ENCODE measurements at regions not wholly inside any gene's neighbourhood (a gene's known extent, or its start where the extent isn't known, plus 50 kb on each side); places are given as distances from the start of the nearest gene placed in this dataset.

DNA sequence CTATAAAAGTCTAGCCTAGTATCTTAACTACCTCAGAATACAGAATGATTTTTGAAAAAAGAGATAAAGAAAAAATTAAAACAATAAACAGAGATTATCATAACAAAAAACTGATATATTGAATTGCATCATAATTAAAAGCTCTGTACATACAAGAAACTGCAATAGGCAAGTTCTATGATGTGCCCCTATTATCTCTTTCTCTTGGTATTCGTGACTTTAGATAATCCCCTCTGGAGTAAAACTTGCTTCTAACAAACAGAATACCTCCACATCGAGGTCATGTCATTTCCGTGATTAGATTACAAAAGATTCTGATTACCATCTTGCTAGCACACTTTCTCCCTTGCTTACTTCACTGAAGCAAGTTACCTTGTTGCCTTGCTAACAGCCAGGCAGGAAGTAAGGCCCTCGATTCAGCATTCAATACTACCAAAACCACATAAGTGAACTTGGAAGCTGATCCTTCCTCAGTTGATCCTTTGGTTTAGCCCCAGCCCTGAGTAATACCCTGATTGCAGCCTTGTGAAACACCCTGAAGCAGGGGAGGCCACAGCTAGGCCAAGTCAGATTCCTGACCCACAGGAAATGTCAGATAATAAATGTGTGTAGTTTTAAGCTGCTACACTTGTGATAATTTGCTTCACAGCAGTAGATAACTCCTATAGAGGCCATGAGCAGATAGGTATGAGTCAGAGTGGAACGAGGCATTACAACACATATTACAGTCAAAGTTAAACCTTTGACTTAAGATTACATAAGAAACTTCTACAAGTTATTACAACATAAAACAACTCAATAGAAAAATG, 53.7 kb upstream of the TMX4 start (continued):
- TF ChIP-seq, protein P1, sequence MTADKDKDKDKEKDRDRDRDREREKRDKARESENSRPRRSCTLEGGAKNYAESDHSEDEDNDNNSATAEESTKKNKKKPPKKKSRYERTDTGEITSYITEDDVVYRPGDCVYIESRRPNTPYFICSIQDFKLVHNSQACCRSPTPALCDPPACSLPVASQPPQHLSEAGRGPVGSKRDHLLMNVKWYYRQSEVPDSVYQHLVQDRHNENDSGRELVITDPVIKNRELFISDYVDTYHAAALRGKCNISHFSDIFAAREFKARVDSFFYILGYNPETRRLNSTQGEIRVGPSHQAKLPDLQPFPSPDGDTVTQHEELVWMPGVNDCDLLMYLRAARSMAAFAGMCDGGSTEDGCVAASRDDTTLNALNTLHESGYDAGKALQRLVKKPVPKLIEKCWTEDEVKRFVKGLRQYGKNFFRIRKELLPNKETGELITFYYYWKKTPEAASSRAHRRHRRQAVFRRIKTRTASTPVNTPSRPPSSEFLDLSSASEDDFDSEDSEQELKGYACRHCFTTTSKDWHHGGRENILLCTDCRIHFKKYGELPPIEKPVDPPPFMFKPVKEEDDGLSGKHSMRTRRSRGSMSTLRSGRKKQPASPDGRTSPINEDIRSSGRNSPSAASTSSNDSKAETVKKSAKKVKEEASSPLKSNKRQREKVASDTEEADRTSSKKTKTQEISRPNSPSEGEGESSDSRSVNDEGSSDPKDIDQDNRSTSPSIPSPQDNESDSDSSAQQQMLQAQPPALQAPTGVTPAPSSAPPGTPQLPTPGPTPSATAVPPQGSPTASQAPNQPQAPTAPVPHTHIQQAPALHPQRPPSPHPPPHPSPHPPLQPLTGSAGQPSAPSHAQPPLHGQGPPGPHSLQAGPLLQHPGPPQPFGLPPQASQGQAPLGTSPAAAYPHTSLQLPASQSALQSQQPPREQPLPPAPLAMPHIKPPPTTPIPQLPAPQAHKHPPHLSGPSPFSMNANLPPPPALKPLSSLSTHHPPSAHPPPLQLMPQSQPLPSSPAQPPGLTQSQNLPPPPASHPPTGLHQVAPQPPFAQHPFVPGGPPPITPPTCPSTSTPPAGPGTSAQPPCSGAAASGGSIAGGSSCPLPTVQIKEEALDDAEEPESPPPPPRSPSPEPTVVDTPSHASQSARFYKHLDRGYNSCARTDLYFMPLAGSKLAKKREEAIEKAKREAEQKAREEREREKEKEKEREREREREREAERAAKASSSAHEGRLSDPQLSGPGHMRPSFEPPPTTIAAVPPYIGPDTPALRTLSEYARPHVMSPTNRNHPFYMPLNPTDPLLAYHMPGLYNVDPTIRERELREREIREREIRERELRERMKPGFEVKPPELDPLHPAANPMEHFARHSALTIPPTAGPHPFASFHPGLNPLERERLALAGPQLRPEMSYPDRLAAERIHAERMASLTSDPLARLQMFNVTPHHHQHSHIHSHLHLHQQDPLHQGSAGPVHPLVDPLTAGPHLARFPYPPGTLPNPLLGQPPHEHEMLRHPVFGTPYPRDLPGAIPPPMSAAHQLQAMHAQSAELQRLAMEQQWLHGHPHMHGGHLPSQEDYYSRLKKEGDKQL (CRISPR knock-in tag; IDR thresholded peaks at IDR 0.05; ENCODE audit: low read depth): no peak
- TF ChIP-seq FOSL2 (CRISPR knock-in tag; IDR thresholded peaks at IDR 0.05) (peak; percentile 80), ZNF24 (IDR thresholded peaks at IDR 0.05) (peak; percentile 10; the same call in 1 of the 2 replicates), RARA (CRISPR knock-in tag; IDR thresholded peaks at IDR 0.05) (peak; percentile 49; the same call in 1 of the 2 replicates), MIER3 (CRISPR knock-in tag; IDR thresholded peaks at IDR 0.05; ENCODE audit: borderline replicate concordance) (0 out of 2 replicates have a peak, but pooled peaks have one; percentile 25)
- TF ChIP-seq, protein P2, sequence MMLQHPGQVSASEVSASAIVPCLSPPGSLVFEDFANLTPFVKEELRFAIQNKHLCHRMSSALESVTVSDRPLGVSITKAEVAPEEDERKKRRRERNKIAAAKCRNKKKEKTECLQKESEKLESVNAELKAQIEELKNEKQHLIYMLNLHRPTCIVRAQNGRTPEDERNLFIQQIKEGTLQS (CRISPR knock-in tag; IDR thresholded peaks at IDR 0.05): 0 out of 2 replicates have a peak, but pooled peaks have one; percentile 12
- TF ChIP-seq, protein P3, sequence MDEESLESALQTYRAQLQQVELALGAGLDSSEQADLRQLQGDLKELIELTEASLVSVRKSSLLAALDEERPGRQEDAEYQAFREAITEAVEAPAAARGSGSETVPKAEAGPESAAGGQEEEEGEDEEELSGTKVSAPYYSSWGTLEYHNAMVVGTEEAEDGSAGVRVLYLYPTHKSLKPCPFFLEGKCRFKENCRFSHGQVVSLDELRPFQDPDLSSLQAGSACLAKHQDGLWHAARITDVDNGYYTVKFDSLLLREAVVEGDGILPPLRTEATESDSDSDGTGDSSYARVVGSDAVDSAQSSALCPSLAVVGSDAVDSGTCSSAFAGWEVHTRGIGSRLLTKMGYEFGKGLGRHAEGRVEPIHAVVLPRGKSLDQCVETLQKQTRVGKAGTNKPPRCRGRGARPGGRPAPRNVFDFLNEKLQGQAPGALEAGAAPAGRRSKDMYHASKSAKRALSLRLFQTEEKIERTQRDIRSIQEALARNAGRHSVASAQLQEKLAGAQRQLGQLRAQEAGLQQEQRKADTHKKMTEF (CRISPR knock-in tag; IDR thresholded peaks at IDR 0.05): 0 out of 2 replicates have a peak, but pooled peaks have one; percentile 34
- TF ChIP-seq, protein P4, sequence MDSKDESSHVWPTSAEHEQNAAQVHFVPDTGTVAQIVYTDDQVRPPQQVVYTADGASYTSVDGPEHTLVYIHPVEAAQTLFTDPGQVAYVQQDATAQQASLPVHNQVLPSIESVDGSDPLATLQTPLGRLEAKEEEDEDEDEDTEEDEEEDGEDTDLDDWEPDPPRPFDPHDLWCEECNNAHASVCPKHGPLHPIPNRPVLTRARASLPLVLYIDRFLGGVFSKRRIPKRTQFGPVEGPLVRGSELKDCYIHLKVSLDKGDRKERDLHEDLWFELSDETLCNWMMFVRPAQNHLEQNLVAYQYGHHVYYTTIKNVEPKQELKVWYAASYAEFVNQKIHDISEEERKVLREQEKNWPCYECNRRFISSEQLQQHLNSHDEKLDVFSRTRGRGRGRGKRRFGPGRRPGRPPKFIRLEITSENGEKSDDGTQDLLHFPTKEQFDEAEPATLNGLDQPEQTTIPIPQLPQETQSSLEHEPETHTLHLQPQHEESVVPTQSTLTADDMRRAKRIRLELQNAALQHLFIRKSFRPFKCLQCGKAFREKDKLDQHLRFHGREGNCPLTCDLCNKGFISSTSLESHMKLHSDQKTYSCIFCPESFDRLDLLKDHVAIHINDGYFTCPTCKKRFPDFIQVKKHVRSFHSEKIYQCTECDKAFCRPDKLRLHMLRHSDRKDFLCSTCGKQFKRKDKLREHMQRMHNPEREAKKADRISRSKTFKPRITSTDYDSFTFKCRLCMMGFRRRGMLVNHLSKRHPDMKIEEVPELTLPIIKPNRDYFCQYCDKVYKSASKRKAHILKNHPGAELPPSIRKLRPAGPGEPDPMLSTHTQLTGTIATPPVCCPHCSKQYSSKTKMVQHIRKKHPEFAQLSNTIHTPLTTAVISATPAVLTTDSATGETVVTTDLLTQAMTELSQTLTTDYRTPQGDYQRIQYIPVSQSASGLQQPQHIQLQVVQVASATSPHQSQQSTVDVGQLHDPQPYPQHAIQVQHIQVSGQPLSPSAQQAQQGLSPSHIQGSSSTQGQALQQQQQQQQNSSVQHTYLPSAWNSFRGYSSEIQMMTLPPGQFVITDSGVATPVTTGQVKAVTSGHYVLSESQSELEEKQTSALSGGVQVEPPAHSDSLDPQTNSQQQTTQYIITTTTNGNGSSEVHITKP (CRISPR knock-in tag; IDR thresholded peaks at IDR 0.05; ENCODE audit: low read depth): no peak
- TF ChIP-seq, protein P5, sequence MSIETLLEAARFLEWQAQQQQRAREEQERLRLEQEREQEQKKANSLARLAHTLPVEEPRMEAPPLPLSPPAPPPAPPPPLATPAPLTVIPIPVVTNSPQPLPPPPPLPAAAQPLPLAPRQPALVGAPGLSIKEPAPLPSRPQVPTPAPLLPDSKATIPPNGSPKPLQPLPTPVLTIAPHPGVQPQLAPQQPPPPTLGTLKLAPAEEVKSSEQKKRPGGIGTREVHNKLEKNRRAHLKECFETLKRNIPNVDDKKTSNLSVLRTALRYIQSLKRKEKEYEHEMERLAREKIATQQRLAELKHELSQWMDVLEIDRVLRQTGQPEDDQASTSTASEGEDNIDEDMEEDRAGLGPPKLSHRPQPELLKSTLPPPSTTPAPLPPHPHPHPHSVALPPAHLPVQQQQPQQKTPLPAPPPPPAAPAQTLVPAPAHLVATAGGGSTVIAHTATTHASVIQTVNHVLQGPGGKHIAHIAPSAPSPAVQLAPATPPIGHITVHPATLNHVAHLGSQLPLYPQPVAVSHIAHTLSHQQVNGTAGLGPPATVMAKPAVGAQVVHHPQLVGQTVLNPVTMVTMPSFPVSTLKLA (IDR thresholded peaks at IDR 0.05): no peak
- TF ChIP-seq, protein P6, sequence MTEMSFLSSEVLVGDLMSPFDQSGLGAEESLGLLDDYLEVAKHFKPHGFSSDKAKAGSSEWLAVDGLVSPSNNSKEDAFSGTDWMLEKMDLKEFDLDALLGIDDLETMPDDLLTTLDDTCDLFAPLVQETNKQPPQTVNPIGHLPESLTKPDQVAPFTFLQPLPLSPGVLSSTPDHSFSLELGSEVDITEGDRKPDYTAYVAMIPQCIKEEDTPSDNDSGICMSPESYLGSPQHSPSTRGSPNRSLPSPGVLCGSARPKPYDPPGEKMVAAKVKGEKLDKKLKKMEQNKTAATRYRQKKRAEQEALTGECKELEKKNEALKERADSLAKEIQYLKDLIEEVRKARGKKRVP (CRISPR knock-in tag; IDR thresholded peaks at IDR 0.05): peak in 1 of 2 experiments; percentile 72; a peak in 2 of 4 replicates
